Breast epithelium (tissue), 4 donors: ENCODE measurements at regions not wholly inside any gene's neighbourhood (a gene's known extent, or its start where the extent isn't known, plus 50 kb on each side); places are given as distances from the start of the nearest gene placed in this dataset.

Experiments used
- DNase-seq, 2 donors: peaks; one replicate each; pipeline ENCODE4 v3.0.0-alpha.2; 2019; ENCODE audit warnings: low spot score in 2 of 2
- H3K27ac ChIP-seq, 2 donors: fragments of 200-600 bp; sonication (generic) in 1 of 2; one replicate each; pipeline ENCODE4 v1.5.1; 2016 to 2019; ENCODE audit warnings: mild to moderate bottlenecking in 1 of 2
- H3K27me3 ChIP-seq, 2 donors: fragments of 200-600 bp; sonication (generic) in 1 of 2; one replicate each; pipeline versions ENCODE4 v1.5.1 to v1.6.0; 2017 to 2019; ENCODE audit warnings: control low read depth in 1 of 2, mild to moderate bottlenecking in 1 of 2
- H3K36me3 ChIP-seq: fragments of 200-600 bp; one replicate; pipeline ENCODE4 v1.5.1; 2019
- H3K4me1 ChIP-seq, 2 donors: fragments of 200-600 bp; sonication (generic); one replicate each; pipeline ENCODE4 v1.5.1; 2016 to 2019; ENCODE audit warnings: control low read depth in 1 of 2
- H3K4me3 ChIP-seq, 3 donors: fragments of 200-600 bp; sonication (generic); 1 replicate in 2 of 3; 2 replicates in 1 of 3; pipeline ENCODE4 v1.5.1; 2016 to 2019; ENCODE audit warnings: mild to moderate bottlenecking in 3 of 3, moderate library complexity in 2 of 3
- H3K9me3 ChIP-seq, 2 donors: fragments of 200-600 bp; sonication (generic) in 1 of 2; one replicate each; pipeline ENCODE4 v1.5.1; 2016 to 2019; ENCODE audit warnings: control low read depth in 1 of 2
- POLR2A ChIP-seq: fragments of 450-650 bp; IDR thresholded peaks from one replicate; pipeline ENCODE4 v1.6.1; 2016; ENCODE audit warnings: antibody characterized with exemption, mild to moderate bottlenecking, moderate library complexity
- POLR2AphosphoS5 ChIP-seq, 3 donors: sonication (generic); formaldehyde crosslinking; IDR thresholded peaks; one replicate each; pipeline ENCODE4 v1.6.1; 2017; ENCODE audit warnings: antibody characterized with exemption in 3 of 3
- intact Hi-C: fragments of 100-400 bp; cut with DNase I; formaldehyde crosslinking; loops from one replicate; pipeline ENCODE4 v1.15.1; 2023; ENCODE audit warnings: low total_unique reads
- TF ChIP-seq, protein P1 (sequence below), 3 donors: fragments of 450-650 bp; IDR thresholded peaks; one replicate each; pipeline ENCODE4 v1.5.1; 2016 to 2017; ENCODE audit warnings: antibody characterized with exemption in 3 of 3, mild to moderate bottlenecking in 3 of 3, moderate library complexity in 3 of 3

DNA sequence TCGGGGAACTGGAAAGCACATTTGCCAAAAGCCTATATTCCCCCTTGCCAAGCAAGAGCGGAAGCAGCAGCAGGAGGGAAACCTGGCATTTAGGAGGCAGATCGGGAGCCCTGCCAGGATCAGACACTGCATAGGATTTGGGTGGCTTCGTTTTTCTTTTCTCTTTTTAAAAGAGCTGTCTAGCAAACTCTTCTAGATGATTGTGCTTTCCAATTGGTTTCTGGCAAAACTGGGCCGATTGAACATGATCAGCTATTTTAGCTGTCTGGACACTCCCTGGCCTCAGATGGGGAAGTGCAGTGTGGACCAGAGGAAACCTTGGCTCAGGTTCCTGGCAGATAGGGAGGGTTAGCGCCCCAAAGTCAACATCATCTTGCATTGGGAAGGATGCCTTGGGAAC, 414.0 kb upstream of the KAZN start:
- no peaks in the 10 kb centered on the region for H3K9me3 ChIP-seq
- no peak overlapping the region for H3K27ac ChIP-seq
- no peaks in the 10 kb centered on the region for H3K36me3 ChIP-seq
- no peak for TF ChIP-seq POLR2A
- no peak overlapping the region for H3K4me3 ChIP-seq
- DNase-seq, result no peak
- H3K4me1 ChIP-seq, result no peaks in the 10 kb centered on the region
- intact Hi-C loops, result no loop called here
- H3K27me3 ChIP-seq, result peaks cover 0 to 7% of the 10 kb centered on the region in 2 donors

DNA sequence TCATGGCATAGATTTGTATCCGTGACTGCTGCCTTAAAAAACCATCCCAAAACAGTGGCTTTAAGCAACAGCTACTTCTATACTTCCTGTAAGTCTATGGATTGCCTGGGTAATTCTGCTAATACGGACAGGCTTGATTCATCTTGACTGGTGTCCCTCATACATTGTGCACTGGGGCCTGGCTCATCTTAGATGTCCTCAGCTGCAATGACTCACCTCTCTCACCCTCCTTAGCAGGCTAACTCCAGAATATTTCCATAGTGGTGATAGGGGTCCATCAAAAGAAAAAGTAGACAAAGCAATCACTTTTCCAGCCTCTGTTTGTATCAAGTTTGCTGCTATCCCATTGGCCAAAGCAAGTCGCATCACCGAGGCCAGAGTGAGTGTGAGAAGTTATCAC, 409.1 kb upstream of the KAZN start:
- no peak overlapping the region for H3K4me3 ChIP-seq
- DNase-seq, result no peak
- no peaks in the 10 kb centered on the region for H3K9me3 ChIP-seq
- no peak overlapping the region for H3K27ac ChIP-seq
- H3K27me3 ChIP-seq, result no peaks in the 10 kb centered on the region
- no peaks in the 10 kb centered on the region for H3K4me1 ChIP-seq
- TF ChIP-seq POLR2AphosphoS5 (IDR thresholded peaks at IDR 0.05) (no peak), POLR2A (no peak)
- TF ChIP-seq, protein P1, sequence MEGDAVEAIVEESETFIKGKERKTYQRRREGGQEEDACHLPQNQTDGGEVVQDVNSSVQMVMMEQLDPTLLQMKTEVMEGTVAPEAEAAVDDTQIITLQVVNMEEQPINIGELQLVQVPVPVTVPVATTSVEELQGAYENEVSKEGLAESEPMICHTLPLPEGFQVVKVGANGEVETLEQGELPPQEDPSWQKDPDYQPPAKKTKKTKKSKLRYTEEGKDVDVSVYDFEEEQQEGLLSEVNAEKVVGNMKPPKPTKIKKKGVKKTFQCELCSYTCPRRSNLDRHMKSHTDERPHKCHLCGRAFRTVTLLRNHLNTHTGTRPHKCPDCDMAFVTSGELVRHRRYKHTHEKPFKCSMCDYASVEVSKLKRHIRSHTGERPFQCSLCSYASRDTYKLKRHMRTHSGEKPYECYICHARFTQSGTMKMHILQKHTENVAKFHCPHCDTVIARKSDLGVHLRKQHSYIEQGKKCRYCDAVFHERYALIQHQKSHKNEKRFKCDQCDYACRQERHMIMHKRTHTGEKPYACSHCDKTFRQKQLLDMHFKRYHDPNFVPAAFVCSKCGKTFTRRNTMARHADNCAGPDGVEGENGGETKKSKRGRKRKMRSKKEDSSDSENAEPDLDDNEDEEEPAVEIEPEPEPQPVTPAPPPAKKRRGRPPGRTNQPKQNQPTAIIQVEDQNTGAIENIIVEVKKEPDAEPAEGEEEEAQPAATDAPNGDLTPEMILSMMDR (IDR thresholded peaks at IDR 0.05), result no peak
- intact Hi-C loops, result no loop called here
- no peaks in the 10 kb centered on the region for H3K36me3 ChIP-seq

DNA sequence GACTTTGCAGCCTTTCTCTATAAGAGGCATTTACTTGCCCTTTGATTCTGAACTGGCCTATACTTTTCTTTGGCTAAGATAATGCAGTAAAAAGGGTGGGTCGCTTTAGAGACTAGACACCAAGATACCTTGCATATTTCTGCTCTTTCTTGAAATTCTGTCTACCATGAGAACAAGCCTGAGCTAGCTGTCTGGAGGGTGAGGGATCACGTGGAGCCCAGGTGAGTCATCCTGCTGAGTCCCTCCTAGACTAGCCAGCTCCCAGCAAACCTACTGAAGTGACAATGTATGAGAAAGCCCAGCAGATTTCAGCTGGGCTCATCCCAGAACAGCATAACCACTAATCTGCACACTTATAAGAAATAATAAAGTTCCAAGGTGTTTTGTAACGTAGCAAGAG, 408.0 kb upstream of the KAZN start:
- intact Hi-C loops, result no loop called here
- H3K36me3 ChIP-seq, result no peaks in the 10 kb centered on the region
- H3K4me3 ChIP-seq, result no peak overlapping the region
- no peaks in the 10 kb centered on the region for H3K27me3 ChIP-seq
- no peaks in the 10 kb centered on the region for H3K4me1 ChIP-seq
- TF ChIP-seq POLR2A, result no peak
- TF ChIP-seq POLR2AphosphoS5 (IDR thresholded peaks at IDR 0.05), result no peak
- TF ChIP-seq, protein P1 (IDR thresholded peaks at IDR 0.05), result no peak
- no peaks in the 10 kb centered on the region for H3K9me3 ChIP-seq
- H3K27ac ChIP-seq, result no peak overlapping the region
- DNase-seq, result peak in 1 of 2 donors; percentile 29

DNA sequence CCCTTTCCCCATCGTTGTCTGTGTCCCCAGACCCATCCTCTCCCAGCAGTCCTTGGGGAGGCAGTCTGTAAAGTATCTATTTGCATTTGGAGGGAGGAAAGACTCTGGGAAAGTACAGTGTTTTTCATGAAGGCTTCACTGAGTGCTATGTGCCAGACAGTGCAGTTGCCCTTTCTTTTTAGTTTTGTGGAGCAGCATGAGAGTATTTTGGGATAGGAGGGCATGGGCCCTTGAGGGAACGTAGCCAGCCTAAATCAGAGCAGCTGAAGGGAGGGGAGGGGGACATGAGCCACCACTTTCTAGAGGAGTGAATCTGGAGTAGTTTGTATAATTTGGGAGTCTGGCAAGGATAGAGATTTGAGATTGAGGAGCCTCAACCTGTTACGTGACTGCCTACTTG, 404.0 kb upstream of the KAZN start:
- no peaks in the 10 kb centered on the region for H3K9me3 ChIP-seq
- no peak overlapping the region for H3K4me3 ChIP-seq
- intact Hi-C loops, result no loop called here
- no peaks in the 10 kb centered on the region for H3K4me1 ChIP-seq
- no peak for TF ChIP-seq POLR2A
- TF ChIP-seq POLR2AphosphoS5 (IDR thresholded peaks at IDR 0.05), result no peak
- H3K27me3 ChIP-seq, result no peaks in the 10 kb centered on the region
- no peak for DNase-seq
- H3K27ac ChIP-seq, result no peak overlapping the region
- no peaks in the 10 kb centered on the region for H3K36me3 ChIP-seq

DNA sequence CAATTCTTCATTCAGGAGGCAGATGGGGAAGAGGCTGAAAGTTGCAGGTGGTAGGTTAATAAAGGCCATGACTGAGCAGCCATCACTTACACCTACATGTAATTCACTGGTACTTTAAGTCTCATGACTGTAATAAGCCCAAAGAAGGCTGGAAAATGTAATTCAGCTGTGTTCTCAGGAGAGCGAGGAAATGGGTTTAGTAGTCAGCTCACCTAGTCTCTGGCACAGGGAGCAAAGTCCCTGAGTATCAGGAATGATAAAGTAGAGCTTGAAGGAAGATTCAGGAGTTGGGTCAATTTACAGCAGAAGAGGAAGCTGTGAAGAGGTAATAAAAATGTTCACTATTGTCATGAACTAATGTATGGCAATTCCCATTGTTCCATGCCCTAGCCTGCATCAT, 393.4 kb upstream of the KAZN start:
- TF ChIP-seq POLR2A, result no peak
- TF ChIP-seq, protein P1 (IDR thresholded peaks at IDR 0.05), result no peak
- no peak for TF ChIP-seq POLR2AphosphoS5 (IDR thresholded peaks at IDR 0.05)
- Histone ChIP-seq H3K9me3 (no peaks in the 10 kb centered on the region), H3K4me3 (no peak overlapping the region), H3K27ac (no peak overlapping the region), H3K4me1 (no peaks in the 10 kb centered on the region), H3K27me3 (no peaks in the 10 kb centered on the region), H3K36me3 (no peaks in the 10 kb centered on the region)
- intact Hi-C loops, result no loop called here
- no peak for DNase-seq

DNA sequence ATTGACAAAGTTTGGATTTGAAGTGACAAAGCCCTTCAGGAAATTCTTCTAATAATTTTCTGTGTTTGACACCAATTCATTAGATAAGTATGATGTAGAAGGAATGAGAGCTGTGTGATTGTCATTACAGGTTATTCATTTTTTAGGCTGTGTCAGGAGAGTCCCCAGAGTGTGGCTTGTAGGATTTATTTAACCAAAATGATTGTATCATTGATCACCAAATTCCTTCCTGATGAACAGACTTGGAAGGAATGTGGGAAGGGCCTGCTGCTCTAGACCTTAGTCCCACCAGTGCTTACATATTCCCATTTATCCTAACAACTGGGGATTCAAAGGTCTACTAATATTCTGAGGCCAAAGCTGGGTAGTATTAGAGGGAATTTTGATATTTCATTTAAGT, 383.3 kb upstream of the KAZN start:
- intact Hi-C loops, result no loop called here

More for the DNA sequence above, 383.3 kb upstream of the KAZN start:
- H3K27me3 ChIP-seq, result no peaks in the 10 kb centered on the region
- H3K27ac ChIP-seq, result no peak overlapping the region
- H3K4me1 ChIP-seq, result no peaks in the 10 kb centered on the region
- H3K36me3 ChIP-seq, result no peaks in the 10 kb centered on the region
- no peak for DNase-seq
- no peak overlapping the region for H3K4me3 ChIP-seq
- peaks cover 9 to 25% of the 10 kb centered on the region in 2 donors for H3K9me3 ChIP-seq
- TF ChIP-seq, protein P1 (IDR thresholded peaks at IDR 0.05), result no peak
- TF ChIP-seq POLR2AphosphoS5 (IDR thresholded peaks at IDR 0.05), result no peak
- no peak for TF ChIP-seq POLR2A
